ENCODE measurements at regions not wholly inside any gene's neighbourhood (a gene's known extent, or its start where the extent isn't known, plus 50 kb on each side); places are given as distances from the start of the nearest gene placed in this dataset.

GRCh38 chr5:136726506-136726905, 361.2 kb upstream of the TRPC7 start (continued):
- TF ChIP-seq ZNF518A (tag by site-specific recombination; conservative IDR thresholded peaks at IDR 0.05; ENCODE audit: low read depth): no peak
- TF ChIP-seq WT1 (tag by site-specific recombination; IDR thresholded peaks at IDR 0.05): no peak
- TF ChIP-seq ZNF501 (tag by site-specific recombination; IDR thresholded peaks at IDR 0.05): no peak
- no peak for TF ChIP-seq SCRT2 (tag by site-specific recombination; IDR thresholded peaks at IDR 0.05)
- TF ChIP-seq ZBTB11 (tag by site-specific recombination; conservative IDR thresholded peaks at IDR 0.05; ENCODE audit: low read depth): no peak
- TF ChIP-seq ZNF157 (tag by site-specific recombination; IDR thresholded peaks at IDR 0.05): no peak
- TF ChIP-seq ZBTB44 (tag by site-specific recombination; IDR thresholded peaks at IDR 0.05): no peak
- TF ChIP-seq ZNF639 (tag by site-specific recombination; IDR thresholded peaks at IDR 0.05): no peak
- no peak for TF ChIP-seq ZIC2 (tag by site-specific recombination; IDR thresholded peaks at IDR 0.05)
- no peak for TF ChIP-seq ZNF785 (tag by site-specific recombination; IDR thresholded peaks at IDR 0.05)
- TF ChIP-seq PBX3 (CRISPR knock-in tag; IDR thresholded peaks at IDR 0.05): no peak

GRCh38 chr5:136724161-136724560, 358.8 kb upstream of the TRPC7 start:
- Histone ChIP-seq H3K27ac (ENCODE audit: extremely low read depth, low read depth, low read length) (no peak overlapping the region), H3K36me3 (ENCODE audit: control insufficient read depth in 2 of 2, insufficient read depth in 1 of 2, low read length in 2 of 2) (no peaks in the 10 kb centered on the region), H3K4me1 (ENCODE audit: control insufficient read depth, insufficient read depth, low read length) (peaks cover under 1% of the 10 kb centered on the region; the same call in 1 of the 2 replicates), H3K4me3 (ENCODE audit: low read depth, low read length) (no peak overlapping the region), H3K9me3 (ENCODE audit: control insufficient read depth, insufficient read depth, low read depth, low read length) (no peaks in the 10 kb centered on the region)
- POLR2A ChIA-PET: no interaction called here
- TF ChIP-seq ZNF777 (tag by site-specific recombination; IDR thresholded peaks at IDR 0.05; ENCODE audit: borderline replicate concordance) (no peak), ZBTB17 (tag by site-specific recombination; IDR thresholded peaks at IDR 0.05) (no peak), ZNF521 (tag by site-specific recombination; IDR thresholded peaks at IDR 0.05) (no peak), ZNF623 (tag by site-specific recombination; IDR thresholded peaks at IDR 0.05) (no peak), ZNF677 (tag by site-specific recombination; IDR thresholded peaks at IDR 0.05) (no peak), ZNF791 (tag by site-specific recombination; IDR thresholded peaks at IDR 0.05) (no peak), ZBTB48 (tag by site-specific recombination; IDR thresholded peaks at IDR 0.05) (no peak), ZNF335 (tag by site-specific recombination; conservative IDR thresholded peaks at IDR 0.05) (no peak)
- CTCF ChIA-PET: no interaction called here

All from HEK293 (cell line).